Type B pancreatic cell (in vitro differentiated cells): ENCODE measurements at regions not wholly inside any gene's neighbourhood (a gene's known extent, or its start where the extent isn't known, plus 50 kb on each side); places are given as distances from the start of the nearest gene placed in this dataset.

ENCODE experiments used
- DNase-seq: peaks from one replicate; pipeline ENCODE4 v3.0.0; 2021; ENCODE audit warnings: mixed read lengths; ENCODE audit not compliant: unreplicated experiment; ENCODE audit errors: extremely low spot score
- H3K27ac Mint-ChIP-seq: 2 replicates; pipeline ENCODE4 v1.8.0; 2021; ENCODE audit warnings: mild to moderate bottlenecking, mixed read lengths
- H3K27me3 Mint-ChIP-seq: 2 replicates; pipeline ENCODE4 v1.8.0; 2021; ENCODE audit warnings: mixed read lengths
- H3K36me3 Mint-ChIP-seq: 2 replicates; pipeline ENCODE4 v1.8.0; 2021; ENCODE audit warnings: mixed read lengths
- H3K4me1 Mint-ChIP-seq: one replicate; pipeline ENCODE4 v1.8.0; 2021; ENCODE audit warnings: mixed read lengths; ENCODE audit not compliant: unreplicated experiment
- H3K4me3 Mint-ChIP-seq: 2 replicates; pipeline ENCODE4 v1.8.0; 2021; ENCODE audit warnings: mild to moderate bottlenecking, mixed read lengths
- H3K9me3 Mint-ChIP-seq: 2 replicates; pipeline ENCODE4 v1.8.0; 2021; ENCODE audit warnings: mixed read lengths
- TF ChIP-seq, protein P1 (sequence below): fragments of 200-600 bp; sonication (generic); conservative IDR thresholded peaks from 2 replicates; pipeline ENCODE4 v1.5.0; 2021; ENCODE audit warnings: antibody characterized with exemption, mild to moderate bottlenecking

DNA sequence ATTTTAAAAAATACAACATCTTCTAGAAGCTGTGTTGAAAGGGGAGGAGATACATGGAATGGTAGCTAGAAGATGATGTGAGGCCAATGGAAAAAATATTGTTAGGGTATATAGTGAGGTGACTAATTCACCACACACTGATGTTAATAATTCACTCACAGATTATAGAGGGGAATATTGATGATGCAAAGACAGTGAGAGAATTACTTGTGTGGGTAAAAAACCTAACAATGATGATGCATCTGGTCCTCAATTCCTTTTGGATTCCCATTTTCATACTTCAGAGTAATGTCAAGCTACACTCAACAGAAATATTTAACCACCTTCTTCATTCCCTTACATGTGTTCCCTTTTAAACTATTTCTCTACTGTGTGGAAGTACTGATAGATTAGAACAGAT lies 169.5 kb upstream of the DPYD start:
- TF ChIP-seq, protein P1, sequence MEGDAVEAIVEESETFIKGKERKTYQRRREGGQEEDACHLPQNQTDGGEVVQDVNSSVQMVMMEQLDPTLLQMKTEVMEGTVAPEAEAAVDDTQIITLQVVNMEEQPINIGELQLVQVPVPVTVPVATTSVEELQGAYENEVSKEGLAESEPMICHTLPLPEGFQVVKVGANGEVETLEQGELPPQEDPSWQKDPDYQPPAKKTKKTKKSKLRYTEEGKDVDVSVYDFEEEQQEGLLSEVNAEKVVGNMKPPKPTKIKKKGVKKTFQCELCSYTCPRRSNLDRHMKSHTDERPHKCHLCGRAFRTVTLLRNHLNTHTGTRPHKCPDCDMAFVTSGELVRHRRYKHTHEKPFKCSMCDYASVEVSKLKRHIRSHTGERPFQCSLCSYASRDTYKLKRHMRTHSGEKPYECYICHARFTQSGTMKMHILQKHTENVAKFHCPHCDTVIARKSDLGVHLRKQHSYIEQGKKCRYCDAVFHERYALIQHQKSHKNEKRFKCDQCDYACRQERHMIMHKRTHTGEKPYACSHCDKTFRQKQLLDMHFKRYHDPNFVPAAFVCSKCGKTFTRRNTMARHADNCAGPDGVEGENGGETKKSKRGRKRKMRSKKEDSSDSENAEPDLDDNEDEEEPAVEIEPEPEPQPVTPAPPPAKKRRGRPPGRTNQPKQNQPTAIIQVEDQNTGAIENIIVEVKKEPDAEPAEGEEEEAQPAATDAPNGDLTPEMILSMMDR, result no peak
- no peak for DNase-seq
- H3K27me3 Mint-ChIP-seq, result peaks cover 7% of the 10 kb centered on the region
- no peaks in the 10 kb centered on the region for H3K4me1 Mint-ChIP-seq
- no peak overlapping the region for H3K27ac Mint-ChIP-seq
- H3K36me3 Mint-ChIP-seq, result no peaks in the 10 kb centered on the region
- no peak overlapping the region for H3K4me3 Mint-ChIP-seq
- peaks cover 7% of the 10 kb centered on the region for H3K9me3 Mint-ChIP-seq

DNA sequence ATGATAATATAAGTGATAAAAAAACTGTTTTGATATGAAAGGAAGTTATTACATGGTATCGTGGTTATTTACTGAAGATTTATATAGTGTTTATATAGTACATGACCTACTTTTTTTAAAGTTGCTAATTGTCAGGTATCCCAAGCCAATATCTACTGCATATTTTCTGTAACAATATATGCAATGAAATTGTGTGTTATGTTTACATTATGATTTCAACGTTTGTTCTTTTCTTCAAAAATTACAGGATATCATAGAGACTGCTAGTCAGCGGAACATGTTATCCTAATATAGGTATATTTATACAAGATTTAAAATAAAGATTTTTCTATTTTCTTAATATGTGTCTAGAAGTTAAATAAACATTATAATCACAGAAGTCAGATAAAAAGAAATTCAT lies 167.5 kb upstream of the DPYD start:
- no peak overlapping the region for H3K27ac Mint-ChIP-seq
- H3K36me3 Mint-ChIP-seq, result no peaks in the 10 kb centered on the region
- peaks cover 7% of the 10 kb centered on the region for H3K9me3 Mint-ChIP-seq

DNA sequence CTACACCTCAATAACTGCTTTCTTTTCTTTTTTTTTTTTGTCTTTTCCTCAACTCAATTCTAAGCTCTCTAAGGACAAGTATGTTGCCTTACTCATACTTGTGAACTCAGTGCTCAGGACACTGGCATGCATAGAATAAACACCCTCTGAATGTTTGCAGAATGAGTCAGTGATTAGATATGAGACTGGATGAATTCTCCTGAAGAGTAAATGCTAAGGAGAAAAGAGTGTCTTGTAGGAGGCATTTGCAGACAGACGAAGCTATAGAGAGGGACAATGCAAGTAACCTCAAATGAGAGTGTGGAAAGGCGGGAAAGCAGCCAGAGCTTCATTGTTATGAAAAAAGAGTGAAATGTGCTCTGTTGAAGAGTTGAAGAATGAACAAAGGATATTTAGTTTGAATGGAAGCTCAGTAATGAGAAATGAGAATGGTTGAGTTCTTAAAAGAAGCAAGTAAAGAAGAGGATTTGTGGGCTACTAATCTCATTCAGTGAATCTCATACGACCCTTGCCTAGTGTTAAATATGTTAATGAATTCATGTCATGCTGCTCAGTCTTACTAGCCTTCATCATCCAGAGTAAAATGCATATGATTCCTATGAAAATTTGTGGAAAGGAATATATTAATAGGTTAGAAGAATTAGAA lies 166.1 kb upstream of the DPYD start:
- peaks cover 7% of the 10 kb centered on the region for H3K9me3 Mint-ChIP-seq
- H3K36me3 Mint-ChIP-seq, result no peaks in the 10 kb centered on the region
- no peaks in the 10 kb centered on the region for H3K27me3 Mint-ChIP-seq
- no peak overlapping the region for H3K4me3 Mint-ChIP-seq
- no peaks in the 10 kb centered on the region for H3K4me1 Mint-ChIP-seq
- DNase-seq, result no peak
- TF ChIP-seq, protein P1, result no peak
- peak overlapping the region; percentile 44 for H3K27ac Mint-ChIP-seq

More for the DNA sequence above, 167.5 kb upstream of the DPYD start:
- TF ChIP-seq, protein P1, result no peak
- Mint-ChIP-seq H3K4me3 (no peak overlapping the region), H3K4me1 (no peaks in the 10 kb centered on the region), H3K27me3 (peaks cover 3% of the 10 kb centered on the region)
- no peak for DNase-seq

DNA sequence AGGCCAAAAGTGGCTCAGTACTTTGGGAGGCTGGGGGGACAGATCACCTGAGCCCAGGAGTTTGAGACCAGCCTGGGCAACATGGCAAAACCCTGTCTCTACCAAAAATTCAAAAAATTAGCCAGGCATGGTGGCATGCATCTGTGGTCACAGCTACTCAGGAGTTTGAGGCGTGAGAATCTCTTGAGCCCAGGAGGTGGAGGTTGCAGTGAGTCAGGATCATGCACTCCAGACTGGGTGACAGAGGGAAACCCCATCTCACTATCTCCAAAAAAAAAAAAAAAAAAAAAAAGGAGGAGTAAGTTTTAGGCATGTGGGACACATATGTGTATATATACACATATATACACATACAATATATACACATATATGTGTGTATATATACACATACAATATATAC lies 165.3 kb upstream of the DPYD start:
- no peaks in the 10 kb centered on the region for H3K27me3 Mint-ChIP-seq
- TF ChIP-seq, protein P1, result no peak
- no peaks in the 10 kb centered on the region for H3K36me3 Mint-ChIP-seq
- no peak for DNase-seq
- H3K27ac Mint-ChIP-seq, result no peak overlapping the region
- H3K4me1 Mint-ChIP-seq, result no peaks in the 10 kb centered on the region
- no peak overlapping the region for H3K4me3 Mint-ChIP-seq
- peaks cover 7% of the 10 kb centered on the region for H3K9me3 Mint-ChIP-seq

DNA sequence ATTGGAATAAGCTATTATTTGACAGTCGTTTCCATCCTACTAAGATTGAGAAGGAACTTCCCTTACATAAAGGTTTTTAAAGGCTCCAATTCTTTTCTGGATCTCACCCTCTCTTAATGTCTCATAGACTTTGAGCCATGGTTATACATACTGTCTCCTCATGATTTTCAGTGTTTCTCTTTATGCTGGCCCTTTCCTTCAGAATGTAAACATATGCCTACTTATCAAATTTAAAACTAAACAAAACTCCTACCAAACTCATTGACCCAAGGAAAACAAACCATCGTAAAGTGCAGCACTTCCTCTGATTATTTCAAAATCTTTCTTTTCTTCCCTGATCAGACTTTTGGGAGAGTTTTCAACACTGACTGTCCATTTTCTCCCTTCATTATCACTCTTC lies 163.4 kb upstream of the DPYD start:
- H3K9me3 Mint-ChIP-seq, result peaks cover 7% of the 10 kb centered on the region
- no peaks in the 10 kb centered on the region for H3K4me1 Mint-ChIP-seq
- no peak for DNase-seq
- no peak overlapping the region for H3K27ac Mint-ChIP-seq
- H3K27me3 Mint-ChIP-seq, result no peaks in the 10 kb centered on the region
- TF ChIP-seq, protein P1, result no peak
- H3K36me3 Mint-ChIP-seq, result no peaks in the 10 kb centered on the region
- no peak overlapping the region for H3K4me3 Mint-ChIP-seq

DNA sequence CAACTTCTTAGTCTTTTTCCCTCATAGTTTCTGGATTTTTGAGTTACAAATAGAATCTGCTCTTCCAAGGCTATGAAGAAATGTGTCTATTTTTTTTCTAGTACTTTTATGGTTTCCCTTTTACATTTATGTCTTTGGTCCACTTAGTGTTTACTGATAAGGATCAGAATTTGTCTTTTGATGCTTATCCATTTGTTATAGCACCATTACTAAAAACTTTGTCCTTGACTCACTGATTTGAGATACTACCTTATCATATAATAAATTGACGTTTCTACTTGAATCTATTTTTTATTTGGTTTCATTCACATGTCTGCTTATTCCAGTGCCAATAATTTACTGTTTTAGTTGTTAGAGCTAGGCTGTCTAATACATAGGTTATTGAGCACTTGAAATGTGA lies 161.1 kb upstream of the DPYD start:
- Mint-ChIP-seq H3K4me3 (no peak overlapping the region), H3K4me1 (no peaks in the 10 kb centered on the region), H3K27ac (no peak overlapping the region), H3K36me3 (no peaks in the 10 kb centered on the region), H3K9me3 (peaks cover 4% of the 10 kb centered on the region), H3K27me3 (no peaks in the 10 kb centered on the region)
- DNase-seq, result no peak
- TF ChIP-seq, protein P1, result no peak
